ENCODE measurements at regions not wholly inside any gene's neighbourhood (a gene's known extent, or its start where the extent isn't known, plus 50 kb on each side); places are given as distances from the start of the nearest gene placed in this dataset.

DNA sequence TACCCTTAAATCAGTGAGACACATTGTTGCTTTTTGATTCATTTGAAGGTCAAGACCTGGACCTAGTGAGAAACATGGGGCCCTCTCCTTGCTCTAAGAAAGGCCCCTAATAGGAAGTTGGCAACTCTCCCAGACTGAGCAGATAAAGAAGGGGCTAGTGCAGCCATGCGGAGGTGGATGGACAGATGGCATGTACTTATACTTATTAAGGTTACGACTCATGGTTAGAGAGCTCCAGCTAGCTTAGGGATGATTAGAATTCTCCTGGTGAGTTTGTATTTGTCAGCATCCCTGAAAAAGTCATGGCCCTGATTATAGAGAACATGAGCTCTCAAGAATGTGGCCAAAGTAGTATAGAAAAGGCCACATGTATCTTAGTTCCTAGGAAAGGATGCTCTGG lies 112.1 kb upstream of the BDNF start:
- H3K9me3 ChIP-seq (ENCODE audit: control insufficient read depth in 1 of 2, insufficient read depth in 1 of 2, low read depth in 1 of 2, low read length in 2 of 2): no peaks in the 10 kb centered on the region
- ChIA-PET CTCF (no interaction called here), RAD21 (ENCODE audit: low non-redundant PET in 1 of 2, low total read pairs in 2 of 2, uncharacterized antibody in 2 of 2, unreplicated experiment in 2 of 2) (no interaction called here), POLR2A (no interaction called here)
- H3K27me3 ChIP-seq (ENCODE audit: insufficient read depth, low read length): no peaks in the 10 kb centered on the region
- H3K9ac ChIP-seq (ENCODE audit: low read length): no peak overlapping the region
- TF ChIP-seq JUND (IDR thresholded peaks at IDR 0.05): no peak
- TF ChIP-seq EZH2 (IDR thresholded peaks at IDR 0.05): no peak
- no peak for TF ChIP-seq EZH2phosphoT487 (IDR thresholded peaks at IDR 0.05; ENCODE audit: borderline replicate concordance)
- no peak for TF ChIP-seq YY1 (IDR thresholded peaks at IDR 0.05; ENCODE audit: extremely low read depth, insufficient replicate concordance, low read depth, low read length)
- TF ChIP-seq, protein P1, sequence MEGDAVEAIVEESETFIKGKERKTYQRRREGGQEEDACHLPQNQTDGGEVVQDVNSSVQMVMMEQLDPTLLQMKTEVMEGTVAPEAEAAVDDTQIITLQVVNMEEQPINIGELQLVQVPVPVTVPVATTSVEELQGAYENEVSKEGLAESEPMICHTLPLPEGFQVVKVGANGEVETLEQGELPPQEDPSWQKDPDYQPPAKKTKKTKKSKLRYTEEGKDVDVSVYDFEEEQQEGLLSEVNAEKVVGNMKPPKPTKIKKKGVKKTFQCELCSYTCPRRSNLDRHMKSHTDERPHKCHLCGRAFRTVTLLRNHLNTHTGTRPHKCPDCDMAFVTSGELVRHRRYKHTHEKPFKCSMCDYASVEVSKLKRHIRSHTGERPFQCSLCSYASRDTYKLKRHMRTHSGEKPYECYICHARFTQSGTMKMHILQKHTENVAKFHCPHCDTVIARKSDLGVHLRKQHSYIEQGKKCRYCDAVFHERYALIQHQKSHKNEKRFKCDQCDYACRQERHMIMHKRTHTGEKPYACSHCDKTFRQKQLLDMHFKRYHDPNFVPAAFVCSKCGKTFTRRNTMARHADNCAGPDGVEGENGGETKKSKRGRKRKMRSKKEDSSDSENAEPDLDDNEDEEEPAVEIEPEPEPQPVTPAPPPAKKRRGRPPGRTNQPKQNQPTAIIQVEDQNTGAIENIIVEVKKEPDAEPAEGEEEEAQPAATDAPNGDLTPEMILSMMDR (IDR thresholded peaks at IDR 0.05 in 2 of 3, conservative IDR thresholded peaks at IDR 0.05 in 1 of 3; ENCODE audit: borderline replicate concordance in 1 of 3, insufficient read depth in 1 of 3, low read depth in 2 of 3, low read length in 2 of 3): no peak
- no peak for TF ChIP-seq POLR2A (IDR thresholded peaks at IDR 0.05; ENCODE audit: borderline replicate concordance, extremely low read depth, insufficient read depth, insufficient read length)
- no peak for TF ChIP-seq ZFX (IDR thresholded peaks at IDR 0.05)
- no peak for TF ChIP-seq ATF3 (IDR thresholded peaks at IDR 0.05)
- TF ChIP-seq, protein P2, sequence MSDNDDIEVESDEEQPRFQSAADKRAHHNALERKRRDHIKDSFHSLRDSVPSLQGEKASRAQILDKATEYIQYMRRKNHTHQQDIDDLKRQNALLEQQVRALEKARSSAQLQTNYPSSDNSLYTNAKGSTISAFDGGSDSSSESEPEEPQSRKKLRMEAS (IDR thresholded peaks at IDR 0.05): no peak
- no peak for TF ChIP-seq SIN3A (IDR thresholded peaks at IDR 0.05; ENCODE audit: low read depth)
- TF ChIP-seq REST (IDR thresholded peaks at IDR 0.05; ENCODE audit: low read depth): no peak
- TF ChIP-seq EGR1 (IDR thresholded peaks at IDR 0.05; ENCODE audit: low read depth): no peak
- no peak for TF ChIP-seq CBX3 (IDR thresholded peaks at IDR 0.05; ENCODE audit: low read depth)
- H4K20me1 ChIP-seq (ENCODE audit: insufficient read depth): no peaks in the 10 kb centered on the region
- H2AFZ ChIP-seq (ENCODE audit: low read depth, low read length, poor library complexity, severe bottlenecking): no peak overlapping the region
- no peak overlapping the region for H3K4me3 ChIP-seq (replicated peaks in 1 of 2; ENCODE audit: low read depth in 1 of 2, low read length in 2 of 2)
- no peaks in the 10 kb centered on the region for H3K9me2 ChIP-seq (ENCODE audit: insufficient read depth)
- H3K4me1 ChIP-seq (ENCODE audit: control insufficient read depth in 1 of 2, insufficient read depth in 2 of 2, low read length in 2 of 2): no peaks in the 10 kb centered on the region
- H3K79me2 ChIP-seq (ENCODE audit: insufficient read depth, low read length): no peaks in the 10 kb centered on the region
- no peak overlapping the region for H3K27ac ChIP-seq (ENCODE audit: low read depth, low read length)
- no TSS peak for BruUV-seq (replicated peaks)
- no peak overlapping the region for H3K4me2 ChIP-seq (ENCODE audit: low read length)
- DNase-seq (ENCODE audit: low read depth, low spot score): no peak
- ATAC-seq: no peak
- H3K36me3 ChIP-seq (ENCODE audit: control insufficient read depth in 1 of 2, insufficient read depth in 2 of 2, low read length in 2 of 2): no peaks in the 10 kb centered on the region
- intact Hi-C loops (cut with micrococcal nuclease): no loop called here
